Left lung (tissue), 4 donors: ENCODE measurements at regions not wholly inside any gene's neighbourhood (a gene's known extent, or its start where the extent isn't known, plus 50 kb on each side); places are given as distances from the start of the nearest gene placed in this dataset.
A peak's percentile ranks its signal among the peaks of the same experiment; 100 is the strongest.

Experiments
- ATAC-seq: fragments of 200-7000 bp; cut with Tn5 transposase; one replicate; pipeline ENCODE4 v1.9.1; 2020; ENCODE audit warnings: moderate library complexity
- DNase-seq, 4 donors: peaks; one replicate each; pipeline ENCODE4 v3.0.0-alpha.2; 2013 to 2020
- H3K27ac ChIP-seq, 2 donors: fragments of 200-600 bp; sonication (generic) in 1 of 2; one replicate each; pipeline versions ENCODE4 v1.5.0 to v1.8.0; 2020 to 2021
- H3K27me3 ChIP-seq, 2 donors: fragments of 200-600 bp; sonication (generic) in 1 of 2; one replicate each; pipeline versions ENCODE4 v1.5.0 to v1.8.0; 2020 to 2021
- H3K36me3 ChIP-seq, 2 donors: fragments of 200-600 bp; sonication (generic) in 1 of 2; one replicate each; pipeline versions ENCODE4 v1.5.0 to v1.8.0; 2020 to 2021
- H3K4me1 ChIP-seq, 2 donors: fragments of 200-600 bp; one replicate each; pipeline ENCODE4 v1.8.0; 2021
- H3K4me3 ChIP-seq, 2 donors: fragments of 200-600 bp; sonication (generic) in 1 of 2; one replicate each; pipeline versions ENCODE4 v1.5.0 to v1.8.0; 2020 to 2021; ENCODE audit warnings: mild to moderate bottlenecking in 1 of 2
- H3K9me3 ChIP-seq, 2 donors: fragments of 200-600 bp; sonication (generic) in 1 of 2; one replicate each; pipeline versions ENCODE4 v1.5.0 to v1.8.0; 2020 to 2021
- intact Hi-C, 2 donors: fragments of 100-400 bp; cut with DNase I; formaldehyde crosslinking; loops; one replicate each; pipeline versions ENCODE4 v1.11.2 to v1.14.2; 2022
- TF ChIP-seq, protein P1 (sequence below), 2 donors: fragments of 200-600 bp; sonication (generic) in 1 of 2; IDR thresholded peaks; one replicate each; pipeline versions ENCODE4 v1.5.0 to v1.8.0; 2021; ENCODE audit warnings: antibody characterized with exemption in 2 of 2
- donor health status: DM: no; HTN: yes; CAD: no.
- donor health status: DM: no; HTN: no; CAD: no.

DNA sequence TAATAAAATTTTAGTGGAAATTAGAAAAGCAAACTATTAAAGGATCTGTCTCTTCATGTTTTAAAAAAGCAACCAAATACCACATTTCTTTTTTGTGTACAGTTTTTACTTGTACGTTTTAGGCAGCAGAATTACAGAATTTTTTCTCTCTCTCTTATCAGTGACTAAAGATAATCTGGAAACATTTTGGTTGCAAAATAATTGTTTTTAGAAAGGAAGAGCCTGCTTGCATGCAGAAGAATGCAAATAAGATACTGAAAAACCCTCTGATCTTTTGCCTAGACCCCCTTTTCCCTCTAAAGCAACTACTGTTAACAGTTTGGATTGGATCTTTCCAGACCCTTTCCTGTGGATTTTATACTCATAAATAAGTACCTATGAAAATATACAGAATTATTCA is 75.9 kb upstream of the SGCD start:
- TF ChIP-seq, protein P1, sequence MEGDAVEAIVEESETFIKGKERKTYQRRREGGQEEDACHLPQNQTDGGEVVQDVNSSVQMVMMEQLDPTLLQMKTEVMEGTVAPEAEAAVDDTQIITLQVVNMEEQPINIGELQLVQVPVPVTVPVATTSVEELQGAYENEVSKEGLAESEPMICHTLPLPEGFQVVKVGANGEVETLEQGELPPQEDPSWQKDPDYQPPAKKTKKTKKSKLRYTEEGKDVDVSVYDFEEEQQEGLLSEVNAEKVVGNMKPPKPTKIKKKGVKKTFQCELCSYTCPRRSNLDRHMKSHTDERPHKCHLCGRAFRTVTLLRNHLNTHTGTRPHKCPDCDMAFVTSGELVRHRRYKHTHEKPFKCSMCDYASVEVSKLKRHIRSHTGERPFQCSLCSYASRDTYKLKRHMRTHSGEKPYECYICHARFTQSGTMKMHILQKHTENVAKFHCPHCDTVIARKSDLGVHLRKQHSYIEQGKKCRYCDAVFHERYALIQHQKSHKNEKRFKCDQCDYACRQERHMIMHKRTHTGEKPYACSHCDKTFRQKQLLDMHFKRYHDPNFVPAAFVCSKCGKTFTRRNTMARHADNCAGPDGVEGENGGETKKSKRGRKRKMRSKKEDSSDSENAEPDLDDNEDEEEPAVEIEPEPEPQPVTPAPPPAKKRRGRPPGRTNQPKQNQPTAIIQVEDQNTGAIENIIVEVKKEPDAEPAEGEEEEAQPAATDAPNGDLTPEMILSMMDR (IDR thresholded peaks at IDR 0.05): no peak
- Histone ChIP-seq H3K4me1 (no peaks in the 10 kb centered on the region), H3K27ac (no peak overlapping the region), H3K9me3 (no peaks in the 10 kb centered on the region), H3K4me3 (no peak overlapping the region), H3K36me3 (no peaks in the 10 kb centered on the region), H3K27me3 (no peaks in the 10 kb centered on the region)
- intact Hi-C loops: no loop called here
- DNase-seq (peak in 1 of 4 donors; percentile 10), ATAC-seq (no peak)

DNA sequence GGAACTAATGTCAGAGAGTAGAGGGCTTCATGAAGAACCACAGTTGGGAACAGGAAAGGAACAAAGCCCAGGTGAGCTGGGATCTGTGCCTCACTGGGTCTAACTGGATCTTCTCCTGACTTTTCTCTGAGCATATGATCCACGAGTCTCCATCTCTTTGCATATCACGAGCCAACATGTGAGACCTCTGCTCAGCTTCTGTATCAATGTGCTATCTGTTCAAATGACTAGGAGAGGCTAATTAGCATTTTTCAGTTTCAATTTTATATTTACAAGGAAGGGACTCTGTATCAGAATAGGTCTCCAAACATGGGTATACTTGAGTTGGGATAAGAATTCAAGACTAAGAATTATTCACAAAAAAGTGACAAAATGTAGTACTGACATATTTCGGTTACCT is 73.8 kb upstream of the SGCD start:
- ATAC-seq (no peak), DNase-seq (no peak)
- intact Hi-C loops: no loop called here
- Histone ChIP-seq H3K36me3 (no peaks in the 10 kb centered on the region), H3K4me3 (no peak overlapping the region), H3K9me3 (no peaks in the 10 kb centered on the region), H3K27me3 (no peaks in the 10 kb centered on the region), H3K27ac (no peak overlapping the region), H3K4me1 (no peaks in the 10 kb centered on the region)
- TF ChIP-seq, protein P1 (IDR thresholded peaks at IDR 0.05): no peak

DNA sequence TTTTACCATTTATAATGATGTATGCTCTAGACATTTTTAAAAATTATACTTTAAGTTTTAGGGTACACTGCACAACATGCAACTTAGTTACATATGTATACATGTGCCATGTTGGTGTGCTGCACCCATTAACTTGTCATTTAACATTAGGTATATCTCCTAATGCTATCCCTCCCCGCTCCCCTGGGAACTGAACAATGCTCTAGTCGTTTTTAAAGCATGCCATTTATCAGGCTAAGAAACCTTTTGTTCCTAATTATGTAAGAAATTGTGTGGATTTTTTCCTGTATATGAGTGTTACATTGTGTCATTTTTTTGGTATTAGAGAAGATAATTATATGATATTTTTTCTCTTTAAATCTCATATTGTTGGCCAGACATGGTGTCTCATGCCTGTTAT is 72.8 kb upstream of the SGCD start:
- no peak for ATAC-seq
- TF ChIP-seq, protein P1 (IDR thresholded peaks at IDR 0.05): no peak
- no peak for DNase-seq
- H3K4me3 ChIP-seq: no peak overlapping the region
- no peaks in the 10 kb centered on the region for H3K27me3 ChIP-seq
- H3K27ac ChIP-seq: no peak overlapping the region
- H3K9me3 ChIP-seq: no peaks in the 10 kb centered on the region
- intact Hi-C loops: no loop called here
- H3K36me3 ChIP-seq: no peaks in the 10 kb centered on the region
- no peaks in the 10 kb centered on the region for H3K4me1 ChIP-seq

DNA sequence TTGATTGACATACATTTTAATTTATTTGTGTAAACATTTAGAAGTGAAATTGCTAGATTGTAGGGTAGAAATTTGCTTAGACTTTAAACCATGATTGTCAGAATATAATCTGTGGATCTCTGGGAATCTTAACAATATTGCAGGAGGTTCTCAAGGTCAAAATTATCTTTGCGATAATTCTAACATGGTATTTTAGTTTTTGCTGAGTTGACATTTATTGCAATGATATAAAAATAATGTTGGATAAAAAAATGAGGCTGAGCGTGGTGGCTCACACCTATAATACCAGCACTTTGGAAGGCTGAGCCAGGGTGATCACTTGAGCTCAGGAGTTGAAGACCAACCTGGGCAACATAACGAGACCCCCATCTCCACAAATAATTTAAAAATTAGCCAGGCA is 70.3 kb upstream of the SGCD start:
- no peaks in the 10 kb centered on the region for H3K27me3 ChIP-seq
- DNase-seq (no peak), ATAC-seq (no peak)
- no peaks in the 10 kb centered on the region for H3K4me1 ChIP-seq
- TF ChIP-seq, protein P1 (IDR thresholded peaks at IDR 0.05): no peak
- H3K27ac ChIP-seq: no peak overlapping the region
- H3K36me3 ChIP-seq: no peaks in the 10 kb centered on the region
- intact Hi-C loops: no loop called here
- no peaks in the 10 kb centered on the region for H3K9me3 ChIP-seq
- H3K4me3 ChIP-seq: no peak overlapping the region

DNA sequence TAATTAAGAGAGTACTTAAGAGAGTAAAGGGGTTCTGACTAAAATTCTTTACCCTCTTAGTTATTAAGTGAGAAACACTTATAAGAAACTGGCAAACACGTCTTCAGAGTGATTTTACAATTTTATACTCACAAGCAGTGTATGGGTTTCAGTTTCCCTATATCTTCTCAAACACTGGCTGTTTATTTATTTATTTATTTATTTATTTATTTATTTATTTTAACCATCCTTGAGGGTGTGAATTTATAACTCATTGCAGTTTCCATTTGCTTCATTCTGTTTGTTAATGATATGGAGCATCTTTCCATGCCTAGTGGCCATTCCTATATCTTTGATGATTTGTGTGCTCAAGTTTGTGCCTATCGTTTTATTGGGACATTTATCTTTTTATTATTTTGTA is 68.0 kb upstream of the SGCD start:
- Histone ChIP-seq H3K9me3 (no peaks in the 10 kb centered on the region), H3K27me3 (no peaks in the 10 kb centered on the region), H3K4me3 (no peak overlapping the region), H3K36me3 (no peaks in the 10 kb centered on the region), H3K27ac (no peak overlapping the region), H3K4me1 (no peaks in the 10 kb centered on the region)
- TF ChIP-seq, protein P1 (IDR thresholded peaks at IDR 0.05): no peak
- intact Hi-C loops: no loop called here
- ATAC-seq (no peak), DNase-seq (no peak)
